Neutrophil (primary cell): ENCODE measurements at regions not wholly inside any gene's neighbourhood (a gene's known extent, or its start where the extent isn't known, plus 50 kb on each side); places are given as distances from the start of the nearest gene placed in this dataset.

ENCODE experiments used
- H3K27ac ChIP-seq: fragments of 200-600 bp; sonication (generic); 2 replicates; pipeline ENCODE4 v1.5.1; 2016; ENCODE audit warnings: mild to moderate bottlenecking, moderate library complexity
- H3K27me3 ChIP-seq: fragments of 200-600 bp; sonication (generic); 2 replicates; pipeline ENCODE4 v1.6.0; 2016; ENCODE audit warnings: mild to moderate bottlenecking
- H3K36me3 ChIP-seq: fragments of 200-600 bp; sonication (generic); 2 replicates; pipeline ENCODE4 v1.5.1; 2017
- H3K4me1 ChIP-seq, 2 experiments: fragments of 200-600 bp in 1 of 2; sonication (generic) in 1 of 2; 1 replicate in 1 of 2; 2 replicates in 1 of 2; pipeline versions ENCODE4 v1.5.1 to v1.6.1; 2013 to 2016; ENCODE audit warnings: low read depth in 1 of 2, low read length in 1 of 2, mild to moderate bottlenecking in 1 of 2, moderate library complexity in 1 of 2; ENCODE audit not compliant: control insufficient read depth in 1 of 2, insufficient read depth in 1 of 2
- H3K4me3 ChIP-seq, 2 experiments: fragments of 200-600 bp in 1 of 2; sonication (generic) in 1 of 2; 1 replicate in 1 of 2; 2 replicates in 1 of 2; pipeline ENCODE4 v1.5.1; 2013 to 2016; ENCODE audit warnings: low read depth in 1 of 2, low read length in 1 of 2, mild to moderate bottlenecking in 1 of 2, moderate library complexity in 1 of 2
- H3K9me3 ChIP-seq: fragments of 200-600 bp; sonication (generic); 2 replicates; pipeline ENCODE4 v1.5.1; 2016
- TF ChIP-seq, protein P1 (sequence below): fragments of 200-600 bp; sonication (generic); IDR thresholded peaks from 2 replicates; pipeline ENCODE4 v1.5.1; 2016; ENCODE audit warnings: antibody characterized with exemption

DNA sequence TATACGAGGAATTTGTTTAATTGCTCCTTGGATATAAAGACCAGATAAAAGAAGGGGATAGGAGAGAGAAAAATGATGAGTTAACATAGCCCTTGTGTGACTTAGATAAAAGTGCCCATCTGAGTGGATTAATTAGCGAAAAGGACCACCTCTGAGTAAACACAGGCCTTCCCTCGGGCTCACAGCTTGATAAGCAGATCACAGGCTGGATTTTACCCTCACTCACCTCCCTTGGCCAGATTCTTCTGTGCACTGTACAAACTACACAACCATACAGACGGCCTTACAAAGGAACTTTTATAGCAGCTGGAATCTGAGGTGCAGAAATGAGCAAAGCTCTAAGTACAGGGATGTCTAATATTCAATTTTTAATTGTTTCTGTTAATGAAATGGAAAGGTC, 112.4 kb upstream of the STT3B start:
- no peaks in the 10 kb centered on the region for H3K4me1 ChIP-seq
- TF ChIP-seq, protein P1, sequence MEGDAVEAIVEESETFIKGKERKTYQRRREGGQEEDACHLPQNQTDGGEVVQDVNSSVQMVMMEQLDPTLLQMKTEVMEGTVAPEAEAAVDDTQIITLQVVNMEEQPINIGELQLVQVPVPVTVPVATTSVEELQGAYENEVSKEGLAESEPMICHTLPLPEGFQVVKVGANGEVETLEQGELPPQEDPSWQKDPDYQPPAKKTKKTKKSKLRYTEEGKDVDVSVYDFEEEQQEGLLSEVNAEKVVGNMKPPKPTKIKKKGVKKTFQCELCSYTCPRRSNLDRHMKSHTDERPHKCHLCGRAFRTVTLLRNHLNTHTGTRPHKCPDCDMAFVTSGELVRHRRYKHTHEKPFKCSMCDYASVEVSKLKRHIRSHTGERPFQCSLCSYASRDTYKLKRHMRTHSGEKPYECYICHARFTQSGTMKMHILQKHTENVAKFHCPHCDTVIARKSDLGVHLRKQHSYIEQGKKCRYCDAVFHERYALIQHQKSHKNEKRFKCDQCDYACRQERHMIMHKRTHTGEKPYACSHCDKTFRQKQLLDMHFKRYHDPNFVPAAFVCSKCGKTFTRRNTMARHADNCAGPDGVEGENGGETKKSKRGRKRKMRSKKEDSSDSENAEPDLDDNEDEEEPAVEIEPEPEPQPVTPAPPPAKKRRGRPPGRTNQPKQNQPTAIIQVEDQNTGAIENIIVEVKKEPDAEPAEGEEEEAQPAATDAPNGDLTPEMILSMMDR: no peak
- no peak overlapping the region for H3K4me3 ChIP-seq
- H3K9me3 ChIP-seq: no peaks in the 10 kb centered on the region
- H3K27me3 ChIP-seq: no peaks in the 10 kb centered on the region
- H3K27ac ChIP-seq: no peak overlapping the region
- no peaks in the 10 kb centered on the region for H3K36me3 ChIP-seq

DNA sequence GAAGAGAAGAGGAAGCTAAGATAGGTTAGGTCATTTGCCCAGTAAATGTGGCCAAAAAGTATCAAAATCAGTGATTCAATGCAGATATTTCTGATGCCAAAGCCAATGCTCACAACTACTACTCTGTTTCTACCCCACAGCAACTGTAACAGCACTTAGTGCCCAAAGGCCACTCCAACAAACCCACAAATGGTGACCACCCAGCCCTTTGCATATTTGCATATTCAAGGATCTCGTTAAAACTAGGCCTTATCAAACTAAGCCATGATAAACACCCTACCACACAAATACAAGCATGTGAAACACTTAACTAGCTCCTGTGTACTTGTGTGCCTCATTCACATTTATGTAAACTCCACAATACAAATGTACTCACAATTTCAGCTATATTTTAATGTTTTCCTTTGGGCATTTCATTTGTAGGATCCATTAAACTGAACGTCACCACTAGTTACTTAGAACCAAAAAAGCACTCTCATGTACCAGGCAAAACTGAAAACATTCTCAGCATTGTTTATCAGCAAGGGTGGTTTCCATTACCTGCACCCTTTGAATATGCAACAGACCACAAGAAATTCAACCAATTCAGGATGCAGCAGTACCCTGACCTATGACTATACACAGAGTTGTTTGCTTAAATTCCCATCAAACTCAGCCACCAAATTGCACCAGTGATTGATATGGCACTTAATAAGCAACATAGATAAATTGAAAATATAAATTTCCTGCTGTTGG, 111.2 kb upstream of the STT3B start:
- Histone ChIP-seq H3K27me3 (no peaks in the 10 kb centered on the region), H3K9me3 (no peaks in the 10 kb centered on the region), H3K4me1 (no peaks in the 10 kb centered on the region), H3K4me3 (no peak overlapping the region), H3K36me3 (no peaks in the 10 kb centered on the region), H3K27ac (no peak overlapping the region)
- TF ChIP-seq, protein P1: no peak

- Histone ChIP-seq H3K4me3 (no peak overlapping the region), H3K27ac (no peak overlapping the region), H3K9me3 (no peaks in the 10 kb centered on the region), H3K4me1 (no peaks in the 10 kb centered on the region), H3K36me3 (no peaks in the 10 kb centered on the region), H3K27me3 (no peaks in the 10 kb centered on the region)
- TF ChIP-seq, protein P1: no peak
Observed at GRCh38 chr3:31422237-31422636, 110.5 kb upstream of the STT3B start.

- H3K27ac ChIP-seq: no peak overlapping the region
- H3K4me1 ChIP-seq: no peaks in the 10 kb centered on the region
- H3K36me3 ChIP-seq: no peaks in the 10 kb centered on the region
- no peaks in the 10 kb centered on the region for H3K27me3 ChIP-seq
- TF ChIP-seq, protein P1: no peak
- H3K9me3 ChIP-seq: no peaks in the 10 kb centered on the region
- H3K4me3 ChIP-seq: no peak overlapping the region
Observed at GRCh38 chr3:31423482-31423881, 109.2 kb upstream of the STT3B start.

GRCh38 chr3:31425401-31425800, 107.3 kb upstream of the STT3B start:
- TF ChIP-seq, protein P1: no peak
- Histone ChIP-seq H3K9me3 (no peaks in the 10 kb centered on the region), H3K27me3 (no peaks in the 10 kb centered on the region), H3K36me3 (no peaks in the 10 kb centered on the region), H3K4me1 (no peaks in the 10 kb centered on the region), H3K4me3 (no peak overlapping the region), H3K27ac (no peak overlapping the region)
